GM19328 (cell line): ENCODE measurements at regions not wholly inside any gene's neighbourhood (a gene's known extent, or its start where the extent isn't known, plus 50 kb on each side); places are given as distances from the start of the nearest gene placed in this dataset.

Source experiments
- ATAC-seq: cut with Tn5 transposase; IDR thresholded peaks from one replicate; pipeline ENCODE4 v1.9.1; 2021; ENCODE audit warnings: mild to moderate bottlenecking, moderate library complexity; ENCODE audit not compliant: unreplicated experiment

DNA sequence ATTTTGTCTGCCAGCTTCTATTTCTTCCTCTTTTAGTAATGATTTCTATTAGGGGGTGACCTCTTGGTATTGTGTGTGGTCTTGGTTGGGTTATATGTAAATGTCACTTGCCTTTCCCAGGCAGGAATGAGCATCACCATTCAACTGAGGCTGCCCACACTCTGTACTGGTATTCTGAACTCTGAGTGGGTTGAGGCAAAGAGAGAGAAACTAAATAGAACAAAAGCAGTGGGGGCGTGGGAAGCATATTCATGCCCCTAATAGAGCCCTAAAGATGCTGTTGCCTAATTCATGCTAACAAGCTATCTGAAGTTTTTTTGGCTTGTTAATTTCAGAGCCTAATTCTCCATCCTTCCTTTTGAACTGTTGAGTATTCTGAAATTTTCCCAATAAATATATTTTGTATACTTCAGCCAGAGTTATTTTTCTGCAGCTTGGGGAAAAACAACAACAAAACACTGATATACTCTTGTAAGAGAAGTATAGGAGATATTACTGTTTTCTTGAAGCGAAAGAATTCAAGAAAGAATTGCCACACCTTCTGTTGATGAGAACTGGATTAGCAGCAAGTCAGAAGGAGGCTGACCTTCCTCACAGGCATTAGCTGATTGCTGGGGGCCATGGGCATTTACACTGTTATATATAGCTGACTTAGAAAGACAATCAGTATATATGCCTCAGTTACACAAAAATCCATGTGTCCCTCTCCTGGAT is 315.8 kb upstream of the KLF12 start:
- ATAC-seq, result no peak

- ATAC-seq, result no peak
Observed at GRCh38 chr13:74444864-74445479, 310.8 kb upstream of the KLF12 start.

DNA sequence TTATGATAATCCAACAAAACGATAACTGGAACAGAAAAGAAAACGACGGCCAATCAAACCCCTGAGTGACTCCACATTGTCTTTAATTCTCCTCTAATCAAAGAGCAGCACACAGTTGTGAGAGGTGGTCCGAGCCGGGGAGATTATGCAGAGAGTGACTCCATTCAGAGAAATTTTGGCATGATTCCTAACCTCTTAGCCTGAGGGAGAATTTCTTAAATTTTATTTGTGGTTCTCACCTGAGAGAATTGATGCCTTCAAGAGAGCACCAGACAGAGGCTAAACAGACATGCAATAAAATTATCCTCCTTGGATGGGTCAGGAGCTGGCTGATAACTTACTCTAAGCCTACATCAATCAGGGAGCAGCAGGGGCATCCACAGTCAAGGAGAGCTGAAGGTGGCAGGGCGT is 310.0 kb upstream of the KLF12 start:
- no peak for ATAC-seq

DNA sequence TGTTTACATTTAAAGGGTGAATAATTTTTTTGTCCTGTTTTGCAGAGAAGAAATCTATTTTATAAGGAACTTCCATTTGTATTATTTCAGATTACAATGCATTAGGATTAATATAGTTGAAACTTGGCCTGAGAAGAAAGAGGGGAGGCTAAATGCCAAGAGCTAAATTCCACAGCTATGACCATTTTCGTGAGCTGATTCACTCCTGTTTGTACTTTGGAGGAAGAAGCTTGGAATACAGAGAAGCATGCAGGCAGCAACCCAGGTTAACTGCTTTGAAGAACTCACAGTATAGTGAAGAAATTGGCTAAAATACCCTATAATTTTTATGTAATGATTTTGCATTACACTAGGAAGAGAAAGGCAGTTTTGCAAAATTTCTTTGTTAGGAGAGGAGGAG is 309.4 kb upstream of the KLF12 start:
- no peak for ATAC-seq

DNA sequence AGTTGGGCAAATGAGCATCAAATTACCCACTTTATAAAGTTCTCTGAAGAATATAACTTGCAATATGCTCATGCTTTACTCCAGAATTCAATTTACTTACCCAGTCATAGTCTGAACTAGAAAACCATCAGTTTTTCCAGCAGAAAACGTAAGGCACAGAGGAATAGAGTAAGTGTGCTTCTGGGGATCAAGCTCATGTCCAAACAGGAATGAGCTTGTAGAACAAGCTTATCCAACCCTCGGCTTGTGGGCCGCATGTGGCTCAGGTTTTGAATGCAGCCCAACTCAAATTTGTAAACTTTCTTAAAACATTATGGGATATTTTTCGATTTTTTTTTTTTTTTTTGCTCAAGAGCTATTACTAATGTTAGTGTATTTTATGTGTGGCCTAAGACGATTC is 308.5 kb upstream of the KLF12 start:
- ATAC-seq, result no peak

- no peak for ATAC-seq
Observed at GRCh38 chr13:74438901-74439300, 304.7 kb upstream of the KLF12 start.

DNA sequence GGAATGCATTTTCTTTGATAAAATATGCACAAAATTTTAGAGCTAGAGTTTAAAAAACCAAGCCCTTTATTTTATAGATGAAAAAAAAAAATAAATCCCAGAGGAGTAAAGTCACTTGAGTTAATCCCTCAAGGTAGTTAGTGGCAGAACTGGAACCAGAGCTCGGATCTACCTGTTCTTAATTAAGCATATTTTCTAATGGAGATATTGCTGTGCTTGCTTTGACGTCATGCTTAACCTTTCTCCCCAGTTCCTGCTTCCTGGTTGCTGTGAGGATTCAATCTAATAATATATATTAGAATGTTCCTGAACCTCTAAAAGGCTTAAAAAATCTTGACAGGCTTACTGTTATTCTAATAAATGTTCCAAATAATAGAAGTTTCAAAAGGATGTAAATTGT is 300.6 kb upstream of the KLF12 start:
- no peak for ATAC-seq

DNA sequence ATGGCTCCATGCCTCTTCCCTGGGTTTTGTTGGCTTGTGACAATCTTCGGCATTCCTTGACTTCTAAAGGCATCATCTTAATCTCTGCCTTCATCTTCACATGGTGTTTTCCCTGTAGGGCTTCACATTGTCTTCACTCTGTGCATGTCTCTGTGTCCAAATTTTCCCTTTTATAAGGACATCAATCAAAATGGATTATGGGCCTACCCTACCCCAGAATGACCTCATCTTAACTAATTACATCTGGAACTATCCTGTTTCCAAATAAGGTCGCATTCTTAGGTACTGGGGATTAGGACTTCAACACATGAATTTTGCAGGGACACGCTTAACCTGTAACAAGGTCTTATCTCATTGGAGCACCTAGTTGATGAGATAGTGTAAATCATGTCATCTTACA is 290.3 kb upstream of the KLF12 start:
- ATAC-seq, result no peak

GRCh38 chr13:74423434-74423833 is 289.2 kb upstream of the KLF12 start:
- no peak for ATAC-seq

- no peak for ATAC-seq
Observed at GRCh38 chr13:74414458-74414857, 280.3 kb upstream of the KLF12 start.

GRCh38 chr13:74413482-74413881 is 279.3 kb upstream of the KLF12 start:
- no peak for ATAC-seq

DNA sequence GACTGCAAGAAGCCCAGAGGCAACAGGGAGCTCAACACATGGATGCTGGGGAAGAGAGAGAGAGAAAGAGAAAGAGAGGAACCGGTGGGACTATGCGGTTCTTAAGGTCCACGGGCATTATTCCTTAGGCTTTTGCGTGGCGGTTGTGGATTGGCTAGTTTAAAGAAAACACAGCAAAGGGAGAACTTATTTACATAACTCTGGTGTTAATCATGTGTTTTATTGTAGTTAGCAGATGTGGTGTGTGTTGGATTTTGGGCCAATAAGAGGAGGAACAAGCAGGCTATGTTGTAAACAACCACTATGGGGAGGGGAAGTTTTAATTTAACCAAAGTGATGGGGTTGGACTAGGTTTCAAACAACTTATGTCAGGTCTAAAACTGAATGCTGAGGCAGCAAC is 275.3 kb upstream of the KLF12 start:
- no peak for ATAC-seq

DNA sequence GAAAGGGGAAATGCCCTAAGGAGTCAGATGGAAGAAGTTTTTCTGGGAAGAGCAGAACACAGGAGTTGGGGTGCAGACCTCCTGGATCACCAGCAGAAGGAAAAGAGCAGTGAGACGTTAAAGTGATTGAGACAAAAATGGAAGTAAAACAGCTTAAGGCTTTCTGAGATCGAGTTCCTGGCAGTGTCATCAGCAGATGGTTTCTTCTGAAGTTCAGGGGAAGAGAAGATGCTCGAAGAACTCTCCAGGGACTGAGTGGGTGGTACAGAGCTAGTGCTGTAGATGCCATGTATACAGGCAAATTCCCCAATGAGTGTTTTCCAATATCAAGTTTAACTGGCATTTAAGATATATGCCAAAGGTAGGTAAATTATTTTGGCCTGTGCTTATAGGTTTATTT is 272.2 kb upstream of the KLF12 start:
- ATAC-seq, result no peak

DNA sequence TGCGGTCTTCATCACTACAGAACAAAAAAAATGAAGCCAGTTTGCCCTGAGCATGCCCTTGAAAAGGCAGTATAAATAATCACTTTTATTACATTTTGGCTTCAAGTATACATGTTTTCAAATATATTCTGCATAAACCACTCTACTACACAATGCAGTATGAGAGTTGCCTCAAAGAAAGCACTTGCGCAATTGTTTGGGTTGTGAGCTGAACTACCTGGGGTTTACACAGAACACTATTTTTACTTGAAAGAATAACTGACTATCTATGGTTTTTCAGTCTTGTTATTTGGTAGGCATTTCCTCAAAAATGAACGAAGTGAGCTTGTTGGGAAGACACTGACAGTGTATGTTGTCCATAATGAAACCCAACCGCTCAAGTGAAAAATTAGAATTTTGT is 264.4 kb upstream of the KLF12 start:
- no peak for ATAC-seq

- no peak for ATAC-seq
Observed at GRCh38 chr13:74389056-74389455, 254.9 kb upstream of the KLF12 start.

GRCh38 chr13:74388626-74389025 is 254.4 kb upstream of the KLF12 start:
- no peak for ATAC-seq

DNA sequence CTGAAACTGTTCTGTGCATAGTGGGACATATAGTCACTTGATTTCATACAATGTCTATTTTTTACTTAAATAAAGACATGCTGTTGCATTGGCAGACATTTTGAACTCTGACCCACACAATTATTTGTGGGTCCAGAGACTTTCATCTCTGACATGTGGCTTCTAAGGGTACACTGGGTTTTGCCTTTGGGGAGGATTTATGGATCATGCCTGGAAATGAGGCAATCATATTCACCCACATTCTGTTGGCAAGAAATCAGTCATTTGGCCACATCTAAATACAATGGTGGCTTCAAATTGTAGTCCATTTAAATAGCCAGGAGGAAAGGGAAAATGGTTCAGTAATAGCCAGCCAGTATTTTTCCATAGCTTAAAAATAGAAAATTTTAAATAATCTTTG is 238.3 kb upstream of the KLF12 start:
- no peak for ATAC-seq

DNA sequence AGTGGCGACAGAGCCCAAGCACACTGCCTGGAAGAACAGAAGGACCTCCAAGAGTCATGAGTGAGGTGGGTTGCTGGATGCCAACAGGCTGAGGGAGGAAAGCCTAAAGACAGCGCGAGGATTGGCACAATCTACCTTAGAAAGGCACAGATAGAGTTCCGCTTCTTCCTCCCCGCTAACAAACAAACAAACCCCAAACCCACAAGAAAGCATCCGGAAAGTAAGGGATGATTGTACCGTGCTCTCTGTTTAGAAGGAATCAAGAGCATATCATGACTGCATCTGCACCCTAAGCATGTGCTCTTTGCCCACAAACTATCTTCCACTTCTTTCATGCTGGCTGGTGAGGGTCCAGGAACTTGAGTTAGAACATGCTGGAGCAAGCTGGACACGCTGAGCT is 233.0 kb upstream of the KLF12 start:
- no peak for ATAC-seq

DNA sequence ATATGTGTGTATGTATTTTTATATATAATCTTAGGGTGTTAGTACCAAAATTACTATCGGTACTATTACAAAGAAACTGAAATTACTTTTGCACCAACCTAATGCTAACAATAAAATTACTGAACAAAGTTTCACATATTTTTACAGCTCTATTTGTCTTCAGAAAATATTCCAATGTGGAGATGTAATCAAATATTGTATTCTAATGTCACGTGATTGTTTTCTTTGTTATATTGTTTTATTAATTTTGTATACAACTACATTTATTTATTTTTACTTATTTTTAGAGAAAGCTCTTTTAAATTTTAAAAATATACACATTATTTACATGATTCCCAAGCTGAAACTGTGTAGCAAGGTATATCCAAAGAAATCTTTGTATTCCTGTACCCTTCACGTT is 227.1 kb upstream of the KLF12 start:
- no peak for ATAC-seq

GRCh38 chr13:74346960-74347359 is 212.8 kb upstream of the KLF12 start:
- ATAC-seq, result no peak

- ATAC-seq, result no peak
Observed at GRCh38 chr13:74338341-74338740, 204.1 kb upstream of the KLF12 start.

DNA sequence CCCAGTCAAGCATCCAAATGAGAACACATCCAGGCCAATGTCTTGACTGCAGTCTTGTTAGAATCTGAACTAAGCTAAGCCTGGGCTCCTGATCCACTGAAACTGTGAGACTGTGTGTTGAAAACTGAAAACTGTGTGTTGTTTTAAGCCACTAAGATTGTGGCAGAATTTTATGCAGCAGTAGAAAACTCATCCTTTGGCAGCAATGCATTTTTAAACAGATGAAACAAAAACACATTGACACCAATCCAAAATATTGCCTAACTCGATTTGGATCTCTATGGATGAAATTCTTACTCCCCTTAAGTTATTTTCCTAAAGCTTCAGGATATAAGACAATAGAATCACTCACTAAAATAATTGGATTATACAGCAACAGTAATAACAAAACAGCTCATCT is 202.3 kb upstream of the KLF12 start:
- no peak for ATAC-seq

- no peak for ATAC-seq
Observed at GRCh38 chr13:74335370-74335769, 201.2 kb upstream of the KLF12 start.
